Kidney (tissue), 13 donors: ENCODE measurements at regions not wholly inside any gene's neighbourhood (a gene's known extent, or its start where the extent isn't known, plus 50 kb on each side); places are given as distances from the start of the nearest gene placed in this dataset.

Experiments
- DNase-seq, 5 donors: peaks; one replicate each; pipeline ENCODE4 v3.0.0-alpha.2; 2013 to 2020
- FAIRE-seq: peaks from 2 replicates; lab custom pipeline; 2012; peaks lifted over from hg19 to GRCh38; lab: Jason Lieb, UNC
- H3K27ac ChIP-seq, 2 donors: one replicate each; pipeline ENCODE4 v1.7.0; 2013; ENCODE audit warnings: low read depth in 2 of 2, low read length in 2 of 2, inconsistent platforms in 1 of 2
- H3K27me3 ChIP-seq: one replicate; pipeline ENCODE4 v1.7.1; 2013; ENCODE audit warnings: low read length, inconsistent platforms; ENCODE audit not compliant: control insufficient read depth, insufficient read depth
- H3K36me3 ChIP-seq, 3 donors: one replicate each; pipeline versions ENCODE4 v1.7.0 to v1.7.1; 2013; ENCODE audit warnings: low read length in 3 of 3, control low read depth in 1 of 3, inconsistent platforms in 1 of 3; ENCODE audit not compliant: insufficient read depth in 3 of 3, control insufficient read depth in 2 of 3
- H3K4me1 ChIP-seq, 3 donors: one replicate each; pipeline versions ENCODE4 v1.7.0 to v1.7.1; 2013; ENCODE audit warnings: low read length in 3 of 3, inconsistent platforms in 1 of 3, low read depth in 1 of 3; ENCODE audit not compliant: control insufficient read depth in 2 of 3, insufficient read depth in 2 of 3
- H3K4me3 ChIP-seq, 3 donors: one replicate each; pipeline versions ENCODE4 v1.7.0 to v1.8.1; 2013; ENCODE audit warnings: low read length in 3 of 3, control low read depth in 1 of 3, inconsistent platforms in 1 of 3
- H3K9ac ChIP-seq, 3 donors: one replicate each; pipeline versions ENCODE4 v1.7.0 to v1.7.1; 2013; ENCODE audit warnings: low read length in 3 of 3, control low read depth in 1 of 3, inconsistent platforms in 1 of 3
- H3K9me3 ChIP-seq, 3 donors: one replicate each; pipeline versions ENCODE4 v1.7.0 to v1.7.1; 2013; ENCODE audit warnings: low read length in 3 of 3, control low read depth in 1 of 3, inconsistent platforms in 1 of 3; ENCODE audit not compliant: control insufficient read depth in 2 of 3, insufficient read depth in 1 of 3
- intact Hi-C: fragments of 100-400 bp; cut with DNase I; formaldehyde crosslinking; loops from one replicate; pipeline ENCODE4 v1.11.1; 2022
- TF ChIP-seq, protein P1 (sequence below): IDR thresholded peaks from 3 replicates; pipeline ENCODE4 v1.5.1; 2012; ENCODE audit warnings: mild to moderate bottlenecking, moderate library complexity, borderline replicate concordance; ENCODE audit not compliant: insufficient read depth; ENCODE audit errors: extremely low read depth
- donor health status: control.
- donor health status: control.
- donor health status: control.
- donor health status: control.
- donor health status: control.
- donor health status: DM: yes; HTN: yes; CAD: no.
- donor health status: Normal renal cell carcinoma (clear cell type).

- H3K27ac ChIP-seq = no peak overlapping the region
- DNase-seq (no peak), FAIRE-seq (no peak)
- no peaks in the 10 kb centered on the region for H3K36me3 ChIP-seq
- intact Hi-C loops = no loop called here
- no peak overlapping the region for H3K9ac ChIP-seq
- peaks cover 0 to 14% (median 7%) of the 10 kb centered on the region in 3 donors for H3K4me1 ChIP-seq
- H3K4me3 ChIP-seq = no peak overlapping the region
- H3K27me3 ChIP-seq = no peaks in the 10 kb centered on the region
- TF ChIP-seq, protein P1, sequence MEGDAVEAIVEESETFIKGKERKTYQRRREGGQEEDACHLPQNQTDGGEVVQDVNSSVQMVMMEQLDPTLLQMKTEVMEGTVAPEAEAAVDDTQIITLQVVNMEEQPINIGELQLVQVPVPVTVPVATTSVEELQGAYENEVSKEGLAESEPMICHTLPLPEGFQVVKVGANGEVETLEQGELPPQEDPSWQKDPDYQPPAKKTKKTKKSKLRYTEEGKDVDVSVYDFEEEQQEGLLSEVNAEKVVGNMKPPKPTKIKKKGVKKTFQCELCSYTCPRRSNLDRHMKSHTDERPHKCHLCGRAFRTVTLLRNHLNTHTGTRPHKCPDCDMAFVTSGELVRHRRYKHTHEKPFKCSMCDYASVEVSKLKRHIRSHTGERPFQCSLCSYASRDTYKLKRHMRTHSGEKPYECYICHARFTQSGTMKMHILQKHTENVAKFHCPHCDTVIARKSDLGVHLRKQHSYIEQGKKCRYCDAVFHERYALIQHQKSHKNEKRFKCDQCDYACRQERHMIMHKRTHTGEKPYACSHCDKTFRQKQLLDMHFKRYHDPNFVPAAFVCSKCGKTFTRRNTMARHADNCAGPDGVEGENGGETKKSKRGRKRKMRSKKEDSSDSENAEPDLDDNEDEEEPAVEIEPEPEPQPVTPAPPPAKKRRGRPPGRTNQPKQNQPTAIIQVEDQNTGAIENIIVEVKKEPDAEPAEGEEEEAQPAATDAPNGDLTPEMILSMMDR = no peak
- no peaks in the 10 kb centered on the region for H3K9me3 ChIP-seq
Measured at GRCh38 chr2:234885118-234885517, 66.7 kb upstream of the SH3BP4 start.

DNA sequence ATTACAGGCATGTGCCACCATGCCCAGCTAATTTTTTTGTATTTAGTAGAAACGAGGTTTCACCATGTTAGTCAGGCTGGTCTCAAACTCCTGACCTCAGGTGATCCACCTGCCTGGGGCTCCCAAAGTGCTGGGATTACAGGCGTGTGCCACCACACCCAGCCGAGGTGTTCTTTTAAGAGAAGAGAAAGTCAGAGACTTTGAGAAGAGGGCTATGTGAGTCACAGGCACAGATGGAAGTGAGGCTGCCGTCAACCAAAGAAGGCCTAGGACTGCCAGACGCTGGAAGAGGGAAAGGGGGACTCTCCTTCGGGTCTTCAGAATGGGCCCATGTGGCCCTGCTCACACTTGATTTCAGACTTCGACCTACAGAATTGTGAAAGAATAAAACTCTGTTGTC, 67.2 kb upstream of the SH3BP4 start:
- FAIRE-seq = no peak
- intact Hi-C loops = no loop called here
- Histone ChIP-seq H3K4me1 (peaks cover 0 to 14% (median 7%) of the 10 kb centered on the region in 3 donors), H3K9me3 (no peaks in the 10 kb centered on the region), H3K9ac (no peak overlapping the region), H3K4me3 (no peak overlapping the region), H3K27me3 (no peaks in the 10 kb centered on the region), H3K27ac (no peak overlapping the region), H3K36me3 (no peaks in the 10 kb centered on the region)
- TF ChIP-seq, protein P1 = no peak
- DNase-seq = no peak

GRCh38 chr2:234881413-234882241, 70.2 kb upstream of the SH3BP4 start:
- Histone ChIP-seq H3K9ac (peak overlapping the region in 1 of 3 donors; percentile 15), H3K27ac (peak overlapping the region; percentile 41 to 48), H3K36me3 (no peaks in the 10 kb centered on the region), H3K27me3 (no peaks in the 10 kb centered on the region), H3K4me3 (peak overlapping the region in 2 of 3 donors; percentile 28 to 53), H3K9me3 (no peaks in the 10 kb centered on the region), H3K4me1 (peaks cover 0 to 10% (median 7%) of the 10 kb centered on the region in 3 donors)
- intact Hi-C loops = no loop called here
- DNase-seq (peak; percentile 79 to 92 (median 81)), FAIRE-seq (no peak)
- TF ChIP-seq, protein P1 = peak; percentile 65
